Body of pancreas (tissue), 4 donors: ENCODE measurements at regions not wholly inside any gene's neighbourhood (a gene's known extent, or its start where the extent isn't known, plus 50 kb on each side); places are given as distances from the start of the nearest gene placed in this dataset.

ENCODE experiments used
- ATAC-seq: fragments of 150-250 bp; one replicate; pipeline ENCODE4 v1.9.1; 2016
- DNase-seq, 4 donors: peaks; one replicate each; pipeline ENCODE4 v3.0.0-alpha.2; 2019
- H3K27ac ChIP-seq, 4 donors: fragments of 200-600 bp; sonication (generic); 1 replicate in 3 of 4; 2 replicates in 1 of 4; pipeline versions ENCODE4 v1.5.1 to v1.6.1; 2016 to 2019; ENCODE audit warnings: mild to moderate bottlenecking in 1 of 4, mixed read lengths in 1 of 4, moderate library complexity in 1 of 4
- H3K27me3 ChIP-seq, 2 donors: fragments of 200-600 bp; sonication (generic); one replicate each; pipeline ENCODE4 v1.6.0; 2016; ENCODE audit warnings: mild to moderate bottlenecking in 1 of 2
- H3K36me3 ChIP-seq, 2 donors: fragments of 200-600 bp; sonication (generic); replicated peaks in 1 of 2; 2 replicates each; pipeline ENCODE4 v1.5.1; 2016; ENCODE audit warnings: low read depth in 2 of 2; ENCODE audit not compliant: insufficient read depth in 1 of 2
- H3K4me1 ChIP-seq: fragments of 200-600 bp; sonication (generic); one replicate; pipeline ENCODE4 v1.6.0; 2016
- H3K4me3 ChIP-seq, 2 donors: fragments of 200-600 bp; sonication (generic); 1 replicate in 1 of 2; 2 replicates in 1 of 2; pipeline ENCODE4 v1.5.1; 2016 to 2019
- H3K9me3 ChIP-seq, 3 donors: fragments of 200-600 bp; sonication (generic); 1 replicate in 2 of 3; 2 replicates in 1 of 3; pipeline ENCODE4 v1.5.1; 2016
- POLR2A ChIP-seq, 3 donors: fragments of 450-650 bp; IDR thresholded peaks; one replicate each; pipeline ENCODE4 v1.6.1; 2016; ENCODE audit warnings: antibody characterized with exemption in 3 of 3, mild to moderate bottlenecking in 2 of 3
- WGBS, 2 donors: methylation state at CpG; one replicate each; pipeline ENCODE4 v1.1.5; 2017; 5-methylcytosine and 5-hydroxymethylcytosine counted together
- intact Hi-C: fragments of 100-400 bp; cut with DNase I; formaldehyde crosslinking; loops from one replicate; pipeline ENCODE4 v1.15.1; 2023
- TF ChIP-seq, protein P1 (sequence below), 7 experiments: fragments of 450-650 bp in 4 of 7; fragments of 200-600 bp in 3 of 7; sonication (generic) in 3 of 7; IDR thresholded peaks; one replicate each; pipeline ENCODE4 v1.5.1; 2016 to 2019; ENCODE audit warnings: antibody characterized with exemption in 7 of 7

DNA sequence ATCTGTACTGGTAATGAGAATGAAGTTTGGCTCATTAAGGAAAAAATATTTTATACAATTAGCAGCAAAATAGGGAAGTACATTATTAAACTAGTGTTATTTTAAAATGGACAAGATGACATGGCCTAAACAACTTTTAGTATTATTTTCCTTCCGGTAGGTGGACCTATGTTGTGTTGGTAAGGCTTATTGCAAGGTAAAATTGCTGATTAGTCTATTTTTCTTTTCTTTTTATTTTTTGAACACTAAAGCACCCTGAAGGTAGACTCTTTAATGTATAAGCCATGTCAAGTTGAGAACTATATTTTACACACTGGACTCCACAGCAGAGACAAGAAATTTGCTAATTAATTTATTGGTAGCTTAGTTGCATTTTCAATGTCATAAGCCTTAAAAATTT, 239.5 kb upstream of the POT1 start:
- Histone ChIP-seq H3K27ac (no peak overlapping the region), H3K4me3 (no peak overlapping the region), H3K27me3 (no peaks in the 10 kb centered on the region), H3K9me3 (no peaks in the 10 kb centered on the region), H3K36me3 (no peaks in the 10 kb centered on the region), H3K4me1 (no peaks in the 10 kb centered on the region)
- TF ChIP-seq, protein P1, sequence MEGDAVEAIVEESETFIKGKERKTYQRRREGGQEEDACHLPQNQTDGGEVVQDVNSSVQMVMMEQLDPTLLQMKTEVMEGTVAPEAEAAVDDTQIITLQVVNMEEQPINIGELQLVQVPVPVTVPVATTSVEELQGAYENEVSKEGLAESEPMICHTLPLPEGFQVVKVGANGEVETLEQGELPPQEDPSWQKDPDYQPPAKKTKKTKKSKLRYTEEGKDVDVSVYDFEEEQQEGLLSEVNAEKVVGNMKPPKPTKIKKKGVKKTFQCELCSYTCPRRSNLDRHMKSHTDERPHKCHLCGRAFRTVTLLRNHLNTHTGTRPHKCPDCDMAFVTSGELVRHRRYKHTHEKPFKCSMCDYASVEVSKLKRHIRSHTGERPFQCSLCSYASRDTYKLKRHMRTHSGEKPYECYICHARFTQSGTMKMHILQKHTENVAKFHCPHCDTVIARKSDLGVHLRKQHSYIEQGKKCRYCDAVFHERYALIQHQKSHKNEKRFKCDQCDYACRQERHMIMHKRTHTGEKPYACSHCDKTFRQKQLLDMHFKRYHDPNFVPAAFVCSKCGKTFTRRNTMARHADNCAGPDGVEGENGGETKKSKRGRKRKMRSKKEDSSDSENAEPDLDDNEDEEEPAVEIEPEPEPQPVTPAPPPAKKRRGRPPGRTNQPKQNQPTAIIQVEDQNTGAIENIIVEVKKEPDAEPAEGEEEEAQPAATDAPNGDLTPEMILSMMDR (IDR thresholded peaks at IDR 0.05): no peak
- no peak for TF ChIP-seq POLR2A (IDR thresholded peaks at IDR 0.05)
- ATAC-seq (no peak), DNase-seq (no peak)
- intact Hi-C loops: no loop called here
- 90 to 97% methylated on average over 1 of the region's 1 CpG for WGBS, 2 donors

DNA sequence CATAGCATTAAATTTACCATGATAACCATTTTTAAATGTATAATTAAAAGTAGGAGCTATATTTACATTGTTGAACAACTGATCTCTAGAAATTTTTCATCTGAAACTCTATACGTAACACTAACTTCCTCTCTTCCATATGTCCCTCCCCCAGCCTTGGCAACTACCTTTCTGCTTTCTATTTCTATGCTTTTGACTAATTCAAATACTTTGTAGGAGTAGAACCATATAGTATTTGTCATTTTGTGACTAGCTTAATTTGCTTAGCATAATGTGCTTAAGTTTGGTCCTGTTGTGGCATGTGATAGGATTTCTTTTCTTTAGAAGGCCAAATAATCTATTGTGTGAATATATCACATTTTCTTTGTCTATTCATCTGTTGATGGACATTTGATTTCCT, 225.3 kb upstream of the POT1 start:
- Histone ChIP-seq H3K4me3 (no peak overlapping the region), H3K9me3 (no peaks in the 10 kb centered on the region), H3K27ac (no peak overlapping the region), H3K4me1 (no peaks in the 10 kb centered on the region), H3K27me3 (no peaks in the 10 kb centered on the region), H3K36me3 (no peaks in the 10 kb centered on the region)
- ATAC-seq (no peak), DNase-seq (no peak)
- 74 to 86% methylated on average over 1 of the region's 1 CpG for WGBS, 2 donors
- intact Hi-C loops: no loop called here
- TF ChIP-seq POLR2A (IDR thresholded peaks at IDR 0.05): no peak
- TF ChIP-seq, protein P1 (IDR thresholded peaks at IDR 0.05): no peak

DNA sequence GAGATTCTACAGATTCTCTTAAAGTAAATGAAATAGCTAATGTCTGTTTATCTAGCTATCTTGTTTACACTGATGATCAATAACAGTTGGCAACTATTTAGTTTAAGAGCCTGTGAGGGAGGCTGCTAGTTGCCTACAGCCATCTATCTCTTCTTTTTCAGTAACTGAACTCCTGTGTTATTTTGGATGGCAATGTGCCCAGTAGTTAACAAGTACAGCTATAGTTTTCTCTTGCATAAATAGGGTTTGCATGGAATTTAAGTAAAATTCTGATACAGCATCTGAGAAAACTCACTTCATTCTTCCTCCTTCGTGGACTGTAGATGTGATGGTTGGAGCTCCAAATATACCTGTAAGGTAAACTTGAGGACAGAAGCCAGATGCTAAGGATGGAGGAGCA, 219.5 kb upstream of the POT1 start:
- intact Hi-C loops: no loop called here
- no peaks in the 10 kb centered on the region for H3K9me3 ChIP-seq
- H3K27ac ChIP-seq: no peak overlapping the region
- H3K4me3 ChIP-seq: no peak overlapping the region
- TF ChIP-seq, protein P1 (IDR thresholded peaks at IDR 0.05): no peak
- TF ChIP-seq POLR2A (IDR thresholded peaks at IDR 0.05): no peak
- DNase-seq (no peak), ATAC-seq (no peak)
- H3K27me3 ChIP-seq: no peaks in the 10 kb centered on the region
- no peaks in the 10 kb centered on the region for H3K36me3 ChIP-seq
- H3K4me1 ChIP-seq: no peaks in the 10 kb centered on the region
- 42 to 62% methylated on average over 1 of the region's 1 CpG for WGBS, 2 donors

DNA sequence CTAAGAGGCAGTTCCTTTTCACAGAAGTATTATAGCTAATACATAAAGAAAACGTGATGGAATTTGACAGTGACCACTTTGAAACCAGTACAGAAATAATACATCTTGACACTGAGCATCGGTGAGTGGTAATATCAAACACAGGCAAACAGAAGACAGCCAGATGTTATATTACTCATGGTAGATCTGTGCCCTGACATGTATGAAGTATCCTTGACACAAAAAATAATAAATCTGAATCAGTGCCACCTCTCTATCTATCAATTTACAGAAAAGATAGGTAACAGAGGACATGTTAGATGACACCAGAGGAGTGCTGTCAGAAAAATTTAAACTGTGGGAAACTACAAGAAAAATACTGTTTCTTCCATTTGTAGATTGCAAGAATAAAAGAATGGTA, 217.4 kb upstream of the POT1 start:
- intact Hi-C loops: no loop called here
- Histone ChIP-seq H3K27me3 (no peaks in the 10 kb centered on the region), H3K4me3 (no peak overlapping the region), H3K36me3 (no peaks in the 10 kb centered on the region), H3K4me1 (no peaks in the 10 kb centered on the region), H3K9me3 (no peaks in the 10 kb centered on the region), H3K27ac (no peak overlapping the region)
- no peak for DNase-seq
- TF ChIP-seq POLR2A (IDR thresholded peaks at IDR 0.05): no peak
- TF ChIP-seq, protein P1 (IDR thresholded peaks at IDR 0.05): no peak
- WGBS, 2 donors: 45 to 49% methylated on average over 2 of the region's 2 CpGs
- no peak for ATAC-seq

DNA sequence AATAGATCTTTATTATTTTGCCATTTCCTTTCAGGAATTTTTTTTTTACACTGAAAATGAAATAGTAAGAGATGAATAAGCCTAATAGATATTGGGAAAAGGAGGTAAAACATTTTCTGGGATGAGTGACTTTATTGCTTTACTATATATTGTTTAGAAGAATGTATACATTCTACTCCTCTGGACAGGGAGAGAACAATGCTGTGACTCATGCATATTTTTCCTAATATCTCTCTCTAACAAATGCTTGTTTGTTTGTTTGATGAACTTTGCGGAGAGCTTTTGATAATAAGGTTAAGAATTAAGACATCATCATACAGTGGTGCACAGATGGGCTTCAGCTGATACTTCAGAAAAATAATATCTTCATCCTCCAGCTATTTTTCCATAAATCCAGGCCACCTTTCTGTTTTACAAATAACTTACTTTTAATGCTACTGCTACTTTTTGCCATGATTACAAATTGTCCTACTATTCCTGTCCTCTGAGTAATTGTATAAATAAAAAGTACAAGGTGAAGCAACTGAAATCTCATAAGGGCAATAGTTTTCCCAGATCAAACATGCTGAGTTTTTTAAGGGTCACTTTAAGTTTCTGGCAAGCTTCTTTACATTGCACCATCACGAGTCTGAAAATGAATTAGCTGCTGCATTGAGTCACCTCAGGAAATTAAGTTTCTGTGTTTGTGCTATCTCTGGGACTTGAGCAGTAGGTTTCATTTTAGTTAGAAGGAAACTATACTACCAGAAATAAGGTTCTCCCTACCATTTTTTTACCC, 207.3 kb upstream of the POT1 start:
- H3K4me1 ChIP-seq: no peaks in the 10 kb centered on the region
- intact Hi-C loops: no loop called here
- no peak overlapping the region for H3K4me3 ChIP-seq
- H3K27me3 ChIP-seq: no peaks in the 10 kb centered on the region
- WGBS, 2 donors: 30 to 44% methylated on average over 2 of the region's 2 CpGs
- H3K9me3 ChIP-seq: no peaks in the 10 kb centered on the region
- H3K27ac ChIP-seq: no peak overlapping the region
- TF ChIP-seq, protein P1 (IDR thresholded peaks at IDR 0.05): no peak
- no peak for TF ChIP-seq POLR2A (IDR thresholded peaks at IDR 0.05)
- ATAC-seq (no peak), DNase-seq (no peak)
- no peaks in the 10 kb centered on the region for H3K36me3 ChIP-seq
